HEK293 (cell line): ENCODE measurements at regions not wholly inside any gene's neighbourhood (a gene's known extent, or its start where the extent isn't known, plus 50 kb on each side); places are given as distances from the start of the nearest gene placed in this dataset.

ENCODE experiments used
- CTCF ChIA-PET: fragments of 350-600 bp; formaldehyde crosslinking; extraction: SDS; loops from one replicate; lab custom pipeline; 2021; ENCODE audit warnings: antibody characterized with exemption; lab: Yijun Ruan, JAX
- POLR2A ChIA-PET: fragments of 300-600 bp; formaldehyde crosslinking; extraction: SDS; loops from one replicate; lab custom pipeline; 2020; ENCODE audit warnings: antibody characterized with exemption, inconsistent platforms; lab: Yijun Ruan, JAX
- H3K27ac ChIP-seq: fragments of 200-500 bp; sonication (Bioruptor generic); 2 replicates; pipeline ENCODE4 v1.5.1; 2014; ENCODE audit warnings: low read depth, low read length, control low read depth, inconsistent platforms; ENCODE audit errors: extremely low read depth
- H3K36me3 ChIP-seq, 2 experiments: fragments of 200-500 bp in 1 of 2; sonication (Bioruptor generic) in 1 of 2; 1 replicate in 1 of 2; 2 replicates in 1 of 2; pipeline ENCODE4 v1.5.1; 2014 to 2017; ENCODE audit warnings: inconsistent platforms in 2 of 2, low read length in 2 of 2; ENCODE audit not compliant: control insufficient read depth in 2 of 2, insufficient read depth in 1 of 2
- H3K4me1 ChIP-seq: fragments of 200-500 bp; sonication (Bioruptor generic); 2 replicates; pipeline ENCODE4 v1.5.1; 2014; ENCODE audit warnings: mild to moderate bottlenecking, low read length, inconsistent platforms; ENCODE audit not compliant: control insufficient read depth, insufficient read depth
- H3K4me3 ChIP-seq: 2 replicates; pipeline ENCODE4 v1.5.1; 2011; ENCODE audit warnings: low read depth, mild to moderate bottlenecking, control low read depth, low read length, moderate library complexity
- H3K9me3 ChIP-seq: fragments of 200-500 bp; sonication (Bioruptor generic); 2 replicates; pipeline ENCODE4 v1.5.1; 2014; ENCODE audit warnings: low read depth, low read length, inconsistent platforms; ENCODE audit not compliant: control insufficient read depth, insufficient read depth
- CTCF ChIP-seq: fragments of 450-650 bp; formaldehyde crosslinking; IDR thresholded peaks from 2 replicates; pipeline ENCODE4 v1.5.1; 2016; ENCODE audit warnings: missing biosample characterization, missing genetic modification characterization
- ELK4 ChIP-seq: IDR thresholded peaks from 2 replicates; pipeline ENCODE4 v1.6.1; 2011; ENCODE audit warnings: mild to moderate bottlenecking, low read depth, low read length, borderline replicate concordance
- HOXA7 ChIP-seq: sonication (generic); formaldehyde crosslinking; IDR thresholded peaks from 2 replicates; pipeline ENCODE4 v1.8.1; 2022; ENCODE audit warnings: missing genetic modification reagents, borderline replicate concordance
- HOXD13 ChIP-seq: sonication (generic); formaldehyde crosslinking; IDR thresholded peaks from 2 replicates; pipeline ENCODE4 v1.8.0; 2022; ENCODE audit warnings: missing genetic modification reagents, borderline replicate concordance
- REST ChIP-seq: fragments of 450-650 bp; formaldehyde crosslinking; IDR thresholded peaks from 2 replicates; pipeline ENCODE4 v1.5.1; 2016; ENCODE audit warnings: missing biosample characterization, missing genetic modification characterization
- ZBTB44 ChIP-seq: fragments of 450-650 bp; IDR thresholded peaks from 2 replicates; pipeline ENCODE4 v1.5.1; 2018; ENCODE audit warnings: missing biosample characterization, mild to moderate bottlenecking, missing genetic modification characterization
- ZBTB48 ChIP-seq: fragments of 450-650 bp; formaldehyde crosslinking; IDR thresholded peaks from 2 replicates; pipeline ENCODE4 v1.5.1; 2016; ENCODE audit warnings: missing biosample characterization, missing genetic modification characterization
- ZNF214 ChIP-seq: fragments of 450-650 bp; formaldehyde crosslinking; IDR thresholded peaks from 2 replicates; pipeline ENCODE4 v1.5.1; 2017; ENCODE audit warnings: missing biosample characterization, mild to moderate bottlenecking, missing genetic modification characterization, borderline replicate concordance
- ZNF248 ChIP-seq: fragments of 450-650 bp; formaldehyde crosslinking; IDR thresholded peaks from 2 replicates; pipeline ENCODE4 v1.5.1; 2017; ENCODE audit warnings: missing biosample characterization, missing genetic modification characterization
- ZNF311 ChIP-seq: fragments of 450-650 bp; formaldehyde crosslinking; IDR thresholded peaks from 2 replicates; pipeline ENCODE4 v1.5.1; 2017; ENCODE audit warnings: missing biosample characterization, missing genetic modification characterization, borderline replicate concordance
- ZNF341 ChIP-seq: fragments of 450-650 bp; formaldehyde crosslinking; IDR thresholded peaks from 2 replicates; pipeline ENCODE4; 2016; ENCODE audit warnings: low read depth, missing biosample characterization, missing genetic modification characterization
- ZNF510 ChIP-seq: fragments of 450-650 bp; formaldehyde crosslinking; IDR thresholded peaks from 2 replicates; pipeline ENCODE4 v1.5.1; 2018; ENCODE audit warnings: mild to moderate bottlenecking, missing genetic modification characterization, missing biosample characterization; ENCODE audit not compliant: insufficient replicate concordance
- ZNF514 ChIP-seq: fragments of 450-650 bp; formaldehyde crosslinking; IDR thresholded peaks from 2 replicates; pipeline ENCODE4 v1.5.1; 2016; ENCODE audit warnings: missing biosample characterization, missing genetic modification characterization
- ZNF571 ChIP-seq: fragments of 450-650 bp; formaldehyde crosslinking; IDR thresholded peaks from 2 replicates; pipeline ENCODE4 v1.5.0; 2017; ENCODE audit warnings: missing biosample characterization, missing genetic modification characterization
- ZNF600 ChIP-seq: fragments of 450-650 bp; formaldehyde crosslinking; IDR thresholded peaks from 2 replicates; pipeline ENCODE4 v1.5.1; 2016; ENCODE audit warnings: missing biosample characterization, missing genetic modification characterization
- ZNF624 ChIP-seq: fragments of 450-650 bp; formaldehyde crosslinking; IDR thresholded peaks from 2 replicates; pipeline ENCODE4 v1.5.1; 2017; ENCODE audit warnings: missing biosample characterization, missing genetic modification characterization
- ZNF791 ChIP-seq: fragments of 450-650 bp; formaldehyde crosslinking; IDR thresholded peaks from 2 replicates; pipeline ENCODE4 v1.5.1; 2016; ENCODE audit warnings: missing biosample characterization, missing genetic modification characterization

GRCh38 chr10:33808475-33808874 lies 474.0 kb upstream of the NRP1 start (continued):
- TF ChIP-seq REST (tag by site-specific recombination): no peak
- TF ChIP-seq ZNF571 (tag by site-specific recombination): no peak
- no peak for TF ChIP-seq ZNF624 (tag by site-specific recombination)
- no peak for TF ChIP-seq CTCF (tag by site-specific recombination)
- TF ChIP-seq HOXA7 (CRISPR knock-in tag): no peak
- TF ChIP-seq ZNF248: no peak
- no peak for TF ChIP-seq HOXD13 (CRISPR knock-in tag)
- no peak for TF ChIP-seq ZNF341
- TF ChIP-seq ZNF600 (tag by site-specific recombination): no peak
- TF ChIP-seq ZNF514 (tag by site-specific recombination): no peak

GRCh38 chr10:33807531-33808359 lies 473.3 kb upstream of the NRP1 start:
- no peak for TF ChIP-seq ZBTB48 (tag by site-specific recombination)
- TF ChIP-seq ZNF791 (tag by site-specific recombination): no peak
- TF ChIP-seq ZNF510 (tag by site-specific recombination): no peak
- no peak for TF ChIP-seq ZBTB44 (tag by site-specific recombination)
- TF ChIP-seq ZNF311 (tag by site-specific recombination): no peak
- TF ChIP-seq ZNF214: no peak
- no peak for TF ChIP-seq ELK4
- Histone ChIP-seq H3K4me3 (no peak overlapping the region), H3K36me3 (no peaks in the 10 kb centered on the region), H3K4me1 (no peaks in the 10 kb centered on the region), H3K9me3 (no peaks in the 10 kb centered on the region), H3K27ac (no peak overlapping the region)
- ChIA-PET POLR2A (no interaction called here), CTCF (interaction anchor here (0.6 kb wide), 2 partner anchors 691 to 1617 kb away, joined by 3 to 4 read pairs; no protein-coding TSS in a partner anchor)
